K562 (cell line): ENCODE measurements at regions not wholly inside any gene's neighbourhood (a gene's known extent, or its start where the extent isn't known, plus 50 kb on each side); places are given as distances from the start of the nearest gene placed in this dataset.
A peak's percentile ranks its signal among the peaks of the same experiment; 100 is the strongest.

Source experiments
- AFF4 ChIP-seq: sonication (generic); formaldehyde crosslinking; IDR thresholded peaks from 2 replicates; pipeline ENCODE4 v1.8.0; 2023; ENCODE audit warnings: mild to moderate bottlenecking, missing genetic modification reagents
- CC2D1A ChIP-seq: fragments of 450-650 bp; IDR thresholded peaks from 2 replicates; pipeline ENCODE4 v1.6.1; 2017; ENCODE audit warnings: mild to moderate bottlenecking
- EWSR1 ChIP-seq: fragments of 450-650 bp; IDR thresholded peaks from 2 replicates; pipeline ENCODE4 v1.6.1; 2018; ENCODE audit warnings: borderline replicate concordance, mild to moderate bottlenecking, low read depth, moderate library complexity; ENCODE audit not compliant: partially characterized antibody
- GATA2 ChIP-seq: sonication (generic); formaldehyde crosslinking; IDR thresholded peaks from 2 replicates; pipeline ENCODE4 v1.4.0; 2020; ENCODE audit warnings: mild to moderate bottlenecking, missing genetic modification reagents
- HINFP ChIP-seq: fragments of 450-650 bp; conservative IDR thresholded peaks from 2 replicates; pipeline ENCODE4 v1.6.1; 2016; ENCODE audit warnings: missing genetic modification characterization, low read depth, mild to moderate bottlenecking, control low read depth, missing compliant biosample characterization
- HIVEP1 ChIP-seq: fragments of 250-450 bp; sonication (Bioruptor Pico); IDR thresholded peaks from 2 replicates; pipeline ENCODE4 v1.4.0; 2020; ENCODE audit warnings: mild to moderate bottlenecking
- NBN ChIP-seq: fragments of 450-650 bp; IDR thresholded peaks from 2 replicates; pipeline ENCODE4 v1.6.1; 2016; ENCODE audit warnings: low read depth, mild to moderate bottlenecking
- NFATC3 ChIP-seq: fragments of 450-650 bp; IDR thresholded peaks from 2 replicates; pipeline ENCODE4 v1.6.1; 2017; ENCODE audit warnings: mild to moderate bottlenecking
- PKNOX1 ChIP-seq: fragments of 450-650 bp; IDR thresholded peaks from 2 replicates; pipeline ENCODE4 v1.6.1; 2016
- RBM17 ChIP-seq: fragments of 200-400 bp; formaldehyde crosslinking; IDR thresholded peaks from 2 replicates; pipeline ENCODE4 v1.6.1; 2017; ENCODE audit warnings: low read depth, mild to moderate bottlenecking, low read length, borderline replicate concordance
- SMARCA4 ChIP-seq: fragments of 450-650 bp; IDR thresholded peaks from 2 replicates; pipeline ENCODE4 v1.6.1; 2016
- TOE1 ChIP-seq, 2 experiments: fragments of 450-650 bp in 1 of 2; sonication (generic) in 1 of 2; formaldehyde crosslinking in 1 of 2; IDR thresholded peaks; 2 replicates each; pipeline versions ENCODE4 v1.7.1 to v1.8.0; 2016 to 2022; ENCODE audit warnings: borderline replicate concordance in 2 of 2, mild to moderate bottlenecking in 2 of 2, antibody characterized with exemption in 1 of 2, inconsistent platforms in 1 of 2, low read depth in 1 of 2, missing genetic modification reagents in 1 of 2, moderate library complexity in 1 of 2
- ZBTB11 ChIP-seq, 3 experiments: fragments of 200-800 bp in 1 of 3; fragments of 250-450 bp in 1 of 3; fragments of 450-650 bp in 1 of 3; sonication (Bioruptor Pico) in 1 of 3; sonication (Bioruptor generic) in 1 of 3; formaldehyde crosslinking in 1 of 3; IDR thresholded peaks; 2 replicates each; pipeline versions ENCODE4 v1.6.1 to v1.8.0; 2016 to 2022; ENCODE audit warnings: mild to moderate bottlenecking in 2 of 3, missing genetic modification characterization in 2 of 3, missing compliant biosample characterization in 1 of 3, moderate library complexity in 1 of 3
- ZBTB17 ChIP-seq: fragments of 450-650 bp; formaldehyde crosslinking; IDR thresholded peaks from 2 replicates; pipeline ENCODE4 v1.4.0; 2020; ENCODE audit warnings: mild to moderate bottlenecking
- ZNF165 ChIP-seq: fragments of 250-450 bp; sonication (Bioruptor Pico); IDR thresholded peaks from 2 replicates; pipeline ENCODE4 v1.4.0; 2020; ENCODE audit warnings: borderline replicate concordance

- TF ChIP-seq ZBTB11 (CRISPR knock-in tag; IDR thresholded peaks at IDR 0.05) (0 out of 6 replicates have a peak, but pooled peaks of 1 of the 3 experiments have one; percentile 33), GATA2 (CRISPR knock-in tag) (peak; percentile 70; the same call in 1 of the 2 replicates), AFF4 (0 out of 2 replicates have a peak, but pooled peaks have one; percentile 32), SMARCA4 (peak; percentile 81), CC2D1A (peak; percentile 72; the same call in 1 of the 2 replicates), HINFP (tag) (peak; percentile 72; the same call in 1 of the 2 replicates), HIVEP1 (CRISPR knock-in tag) (no peak), ZBTB17 (CRISPR knock-in tag) (0 out of 2 replicates have a peak, but pooled peaks have one; percentile 39), NBN (peak; percentile 80; the same call in 1 of the 2 replicates), TOE1 (IDR thresholded peaks at IDR 0.05; ENCODE audit: borderline replicate concordance) (no peak), TOE1 (CRISPR knock-in tag; IDR thresholded peaks at IDR 0.05; ENCODE audit: borderline replicate concordance, low read depth) (no peak), RBM17 (no peak), ZNF165 (CRISPR knock-in tag) (no peak), PKNOX1 (peak; percentile 18; the same call in 1 of the 2 replicates), NFATC3 (no peak), EWSR1 (no peak)
These were observed 50.7 kb upstream of the DLK1 start (continued) for GRCh38 chr14:100675699-100676684.
